ENCODE measurements at regions not wholly inside any gene's neighbourhood (a gene's known extent, or its start where the extent isn't known, plus 50 kb on each side); places are given as distances from the start of the nearest gene placed in this dataset.

DNA sequence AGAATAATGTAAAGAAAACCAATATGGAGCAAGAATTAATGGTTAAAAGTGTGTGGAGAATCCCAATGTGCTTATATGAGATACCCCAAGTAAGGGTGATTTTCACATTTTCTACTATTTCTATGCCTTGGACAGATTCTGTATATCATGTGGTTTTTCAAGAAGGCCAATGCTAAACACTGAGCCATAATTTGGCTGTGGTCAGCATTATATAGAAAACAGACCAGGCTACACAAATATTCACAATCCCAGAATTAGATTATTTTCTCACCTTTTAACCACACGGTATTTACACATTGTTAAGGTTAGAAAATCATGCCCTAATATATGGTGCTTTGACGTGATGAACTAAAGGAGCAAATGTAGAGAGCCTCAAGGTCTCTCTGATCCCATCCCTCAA, 277.4 kb upstream of the LRATD1 start:
- Mint-ChIP-seq H3K27ac (ENCODE audit: unreplicated experiment) (no peak overlapping the region), H3K9me3 (ENCODE audit: unreplicated experiment) (no peaks in the 10 kb centered on the region), H3K4me1 (ENCODE audit: unreplicated experiment) (no peaks in the 10 kb centered on the region), H3K27me3 (ENCODE audit: unreplicated experiment) (no peaks in the 10 kb centered on the region), H3K4me3 (ENCODE audit: unreplicated experiment) (no peak overlapping the region), H3K36me3 (ENCODE audit: low read depth, unreplicated experiment) (no peaks in the 10 kb centered on the region)
- TF ChIP-seq, protein P1, sequence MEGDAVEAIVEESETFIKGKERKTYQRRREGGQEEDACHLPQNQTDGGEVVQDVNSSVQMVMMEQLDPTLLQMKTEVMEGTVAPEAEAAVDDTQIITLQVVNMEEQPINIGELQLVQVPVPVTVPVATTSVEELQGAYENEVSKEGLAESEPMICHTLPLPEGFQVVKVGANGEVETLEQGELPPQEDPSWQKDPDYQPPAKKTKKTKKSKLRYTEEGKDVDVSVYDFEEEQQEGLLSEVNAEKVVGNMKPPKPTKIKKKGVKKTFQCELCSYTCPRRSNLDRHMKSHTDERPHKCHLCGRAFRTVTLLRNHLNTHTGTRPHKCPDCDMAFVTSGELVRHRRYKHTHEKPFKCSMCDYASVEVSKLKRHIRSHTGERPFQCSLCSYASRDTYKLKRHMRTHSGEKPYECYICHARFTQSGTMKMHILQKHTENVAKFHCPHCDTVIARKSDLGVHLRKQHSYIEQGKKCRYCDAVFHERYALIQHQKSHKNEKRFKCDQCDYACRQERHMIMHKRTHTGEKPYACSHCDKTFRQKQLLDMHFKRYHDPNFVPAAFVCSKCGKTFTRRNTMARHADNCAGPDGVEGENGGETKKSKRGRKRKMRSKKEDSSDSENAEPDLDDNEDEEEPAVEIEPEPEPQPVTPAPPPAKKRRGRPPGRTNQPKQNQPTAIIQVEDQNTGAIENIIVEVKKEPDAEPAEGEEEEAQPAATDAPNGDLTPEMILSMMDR (IDR thresholded peaks at IDR 0.05; ENCODE audit: unreplicated experiment) = no peak
- no peak for DNase-seq (ENCODE audit: low spot score)

DNA sequence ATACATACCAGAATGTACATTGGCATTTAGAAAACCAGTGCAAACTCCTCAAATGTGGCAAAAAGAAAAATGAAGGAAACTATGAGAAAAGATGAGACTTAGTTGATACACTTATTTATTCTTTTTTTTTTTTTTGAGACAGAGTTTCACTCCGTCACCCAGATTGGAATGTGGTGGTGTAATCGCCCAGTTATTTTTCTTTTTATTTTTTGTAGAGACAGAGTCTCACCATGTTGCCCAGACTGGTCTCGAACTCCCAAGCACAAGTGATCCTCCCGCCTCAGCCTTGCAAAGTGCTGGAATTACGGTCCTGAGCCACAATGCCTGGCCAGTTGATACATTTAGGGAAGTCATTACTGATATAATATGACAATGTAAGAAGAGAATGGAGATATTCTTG, 274.2 kb upstream of the LRATD1 start:
- Mint-ChIP-seq H3K4me3 (ENCODE audit: unreplicated experiment) (no peak overlapping the region), H3K27ac (ENCODE audit: unreplicated experiment) (no peak overlapping the region), H3K36me3 (ENCODE audit: low read depth, unreplicated experiment) (no peaks in the 10 kb centered on the region), H3K9me3 (ENCODE audit: unreplicated experiment) (no peaks in the 10 kb centered on the region), H3K4me1 (ENCODE audit: unreplicated experiment) (no peaks in the 10 kb centered on the region), H3K27me3 (ENCODE audit: unreplicated experiment) (no peaks in the 10 kb centered on the region)
- TF ChIP-seq, protein P1 (IDR thresholded peaks at IDR 0.05; ENCODE audit: unreplicated experiment) = no peak
- no peak for DNase-seq (ENCODE audit: low spot score)

DNA sequence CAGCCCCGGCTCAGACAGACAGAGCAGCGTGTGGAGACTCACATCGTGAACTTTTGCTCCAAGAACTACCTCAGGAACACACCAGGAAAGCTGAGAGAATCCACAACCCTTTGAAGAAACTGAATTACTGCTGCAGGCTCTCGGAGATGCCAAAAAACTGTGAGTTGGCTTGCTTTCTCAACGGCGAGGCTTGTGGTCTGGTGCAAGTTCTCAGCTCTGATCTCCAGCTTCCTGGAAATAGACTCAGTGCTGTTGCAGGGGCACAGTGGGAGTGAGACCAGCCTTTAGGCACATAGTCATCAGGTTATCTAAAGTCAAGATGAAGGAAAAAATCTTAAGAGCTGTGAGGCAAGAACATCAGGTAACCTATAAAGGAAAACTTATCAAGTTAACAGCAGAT, 273.7 kb upstream of the LRATD1 start:
- no peaks in the 10 kb centered on the region for H3K4me1 Mint-ChIP-seq (ENCODE audit: unreplicated experiment)
- H3K9me3 Mint-ChIP-seq (ENCODE audit: unreplicated experiment) = no peaks in the 10 kb centered on the region
- no peaks in the 10 kb centered on the region for H3K27me3 Mint-ChIP-seq (ENCODE audit: unreplicated experiment)
- no peak overlapping the region for H3K4me3 Mint-ChIP-seq (ENCODE audit: unreplicated experiment)
- H3K36me3 Mint-ChIP-seq (ENCODE audit: low read depth, unreplicated experiment) = no peaks in the 10 kb centered on the region
- TF ChIP-seq, protein P1 (IDR thresholded peaks at IDR 0.05; ENCODE audit: unreplicated experiment) = no peak
- DNase-seq (ENCODE audit: low spot score) = no peak
- no peak overlapping the region for H3K27ac Mint-ChIP-seq (ENCODE audit: unreplicated experiment)

DNA sequence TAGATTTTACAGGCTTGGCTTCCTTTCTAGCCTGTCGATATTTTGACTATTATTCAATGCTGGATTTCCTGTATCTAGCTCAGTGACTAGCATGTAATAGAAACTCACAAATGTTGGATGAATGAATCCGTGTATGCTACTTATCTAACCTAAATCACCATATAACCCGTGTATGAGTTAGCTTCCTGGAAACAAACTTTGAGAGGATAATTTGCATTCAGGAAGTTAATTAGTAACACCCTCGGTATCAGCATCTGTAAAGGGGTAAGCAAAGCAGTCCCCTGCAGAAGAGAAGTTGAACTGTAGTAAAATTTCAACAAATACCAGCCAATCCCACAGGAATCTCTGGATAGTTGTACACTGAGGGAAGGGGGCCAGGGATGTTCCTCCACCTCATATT, 269.4 kb upstream of the LRATD1 start:
- Mint-ChIP-seq H3K27ac (ENCODE audit: unreplicated experiment) (no peak overlapping the region), H3K4me1 (ENCODE audit: unreplicated experiment) (no peaks in the 10 kb centered on the region), H3K9me3 (ENCODE audit: unreplicated experiment) (no peaks in the 10 kb centered on the region), H3K27me3 (ENCODE audit: unreplicated experiment) (no peaks in the 10 kb centered on the region), H3K36me3 (ENCODE audit: low read depth, unreplicated experiment) (no peaks in the 10 kb centered on the region), H3K4me3 (ENCODE audit: unreplicated experiment) (no peak overlapping the region)
- TF ChIP-seq, protein P1 (IDR thresholded peaks at IDR 0.05; ENCODE audit: unreplicated experiment) = no peak
- DNase-seq (ENCODE audit: low spot score) = no peak

DNA sequence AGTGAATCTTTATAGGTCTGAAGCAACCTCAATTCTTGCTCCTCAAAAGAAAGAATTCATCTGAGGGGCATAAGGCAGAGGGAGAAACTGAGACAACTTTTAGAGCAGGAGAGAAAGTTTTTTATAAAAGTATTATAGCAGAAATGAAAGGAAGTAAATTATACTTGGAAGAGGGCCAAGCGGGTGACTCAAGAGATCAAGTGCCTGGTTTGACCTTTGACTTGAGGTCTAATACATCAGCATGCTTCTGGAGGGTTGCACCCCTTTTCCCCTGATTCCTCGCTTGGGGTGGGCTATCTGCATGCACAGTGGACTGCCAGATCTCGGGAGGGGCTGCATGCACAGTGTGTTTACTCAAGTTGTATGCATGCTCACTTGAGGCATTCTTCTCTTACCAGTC, 268.5 kb upstream of the LRATD1 start:
- no peak for DNase-seq (ENCODE audit: low spot score)
- Mint-ChIP-seq H3K36me3 (ENCODE audit: low read depth, unreplicated experiment) (no peaks in the 10 kb centered on the region), H3K4me1 (ENCODE audit: unreplicated experiment) (no peaks in the 10 kb centered on the region), H3K4me3 (ENCODE audit: unreplicated experiment) (no peak overlapping the region), H3K27ac (ENCODE audit: unreplicated experiment) (no peak overlapping the region), H3K9me3 (ENCODE audit: unreplicated experiment) (no peaks in the 10 kb centered on the region), H3K27me3 (ENCODE audit: unreplicated experiment) (no peaks in the 10 kb centered on the region)
- TF ChIP-seq, protein P1 (IDR thresholded peaks at IDR 0.05; ENCODE audit: unreplicated experiment) = no peak
